GM18517 (cell line): ENCODE measurements at regions not wholly inside any gene's neighbourhood (a gene's known extent, or its start where the extent isn't known, plus 50 kb on each side); places are given as distances from the start of the nearest gene placed in this dataset.

Source experiments
- ATAC-seq: cut with Tn5 transposase; IDR thresholded peaks from one replicate; pipeline ENCODE4 v1.9.1; 2021; ENCODE audit warnings: mild to moderate bottlenecking, moderate library complexity; ENCODE audit not compliant: unreplicated experiment

DNA sequence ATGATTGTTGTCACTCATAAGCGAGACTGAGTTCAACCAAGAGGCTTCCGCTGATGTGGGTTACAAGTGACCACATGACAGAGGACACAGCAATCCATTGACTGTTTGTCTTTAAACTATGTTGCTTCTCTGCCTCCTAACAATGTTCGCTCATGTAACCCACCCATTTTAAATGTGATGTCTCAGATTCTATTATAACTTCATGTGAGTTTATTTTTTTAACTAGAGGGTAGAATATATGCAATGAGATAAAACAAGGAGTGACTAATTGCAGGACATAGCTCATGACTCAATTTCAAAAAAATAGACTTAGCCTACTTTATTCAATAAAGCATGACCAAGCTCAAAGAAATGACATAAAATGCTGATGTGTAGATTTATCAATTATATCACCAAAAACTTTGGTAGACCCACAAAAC, 119.2 kb upstream of the SASH1 start:
- ATAC-seq = no peak

DNA sequence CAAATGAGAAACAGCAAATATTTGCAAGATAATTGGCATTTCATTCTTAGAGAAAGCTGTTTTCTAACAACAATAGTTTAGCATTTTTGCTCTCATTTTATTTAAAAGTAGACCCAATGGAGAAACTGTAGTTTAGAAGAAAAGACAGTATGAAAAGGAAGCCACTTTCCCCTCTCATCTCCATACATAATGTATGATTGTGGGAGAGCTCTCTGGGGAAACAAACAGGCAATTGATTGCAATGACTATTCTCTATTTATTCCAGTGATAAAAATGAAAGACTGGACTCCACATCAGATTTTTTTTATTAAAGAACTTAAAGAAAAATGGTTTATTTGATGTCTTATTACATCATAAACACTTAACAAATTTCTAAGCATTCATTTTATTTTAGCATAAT, 116.8 kb upstream of the SASH1 start:
- no peak for ATAC-seq

DNA sequence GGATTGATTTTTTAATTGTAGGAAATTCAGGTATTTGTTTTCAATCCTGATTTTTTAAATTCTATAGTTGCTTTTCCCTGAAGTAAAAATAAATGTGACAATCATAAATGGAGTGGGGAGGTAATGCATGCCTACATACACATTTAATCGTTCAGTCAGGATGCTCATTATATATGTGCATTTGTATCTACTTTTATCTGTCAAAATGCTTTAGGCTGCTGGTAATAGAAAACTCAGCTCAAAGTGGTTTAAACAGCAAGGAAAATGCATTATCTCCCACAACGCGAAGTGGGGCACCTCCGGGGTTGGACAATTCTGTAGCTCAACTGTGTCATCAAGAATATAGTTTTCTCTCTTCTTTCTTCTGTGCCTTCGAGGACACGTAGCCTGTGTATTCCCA, 116.4 kb upstream of the SASH1 start:
- ATAC-seq = no peak

DNA sequence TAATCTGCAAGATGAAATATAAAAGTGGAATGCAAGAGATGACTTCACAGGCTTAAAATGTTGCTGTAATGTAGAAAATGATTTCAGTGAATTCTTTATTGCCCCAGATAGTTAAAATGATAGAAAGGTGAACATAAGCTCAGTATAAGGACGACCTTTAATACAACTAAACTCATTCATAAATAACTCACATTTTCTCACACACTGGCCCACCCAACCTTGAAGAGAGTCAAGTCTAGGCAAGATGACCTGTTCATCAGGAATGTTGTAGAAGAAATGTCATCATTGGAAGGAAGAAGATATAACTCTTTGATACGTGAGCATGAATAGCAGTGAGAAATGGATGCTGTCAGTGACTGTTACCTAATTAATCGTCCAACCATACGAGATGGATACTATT, 111.1 kb upstream of the SASH1 start:
- ATAC-seq = no peak

DNA sequence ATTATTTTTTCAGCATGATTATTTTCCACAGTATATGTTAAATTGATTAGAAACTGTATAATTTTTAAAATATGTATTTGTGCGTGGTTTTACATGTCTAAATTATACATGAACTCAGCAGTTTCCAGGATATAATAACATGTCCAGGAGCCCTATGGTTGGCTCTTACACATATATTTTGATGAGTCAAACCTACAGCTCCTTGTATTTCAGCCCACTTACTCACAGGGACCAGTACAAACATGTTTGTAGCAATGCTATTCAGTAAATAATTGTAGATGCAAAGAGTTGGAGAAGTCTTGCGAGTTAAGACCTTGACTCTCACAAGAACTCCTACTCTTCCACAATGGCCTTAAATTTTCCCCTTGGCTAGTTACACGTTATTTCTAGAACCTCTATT, 107.2 kb upstream of the SASH1 start:
- no peak for ATAC-seq

DNA sequence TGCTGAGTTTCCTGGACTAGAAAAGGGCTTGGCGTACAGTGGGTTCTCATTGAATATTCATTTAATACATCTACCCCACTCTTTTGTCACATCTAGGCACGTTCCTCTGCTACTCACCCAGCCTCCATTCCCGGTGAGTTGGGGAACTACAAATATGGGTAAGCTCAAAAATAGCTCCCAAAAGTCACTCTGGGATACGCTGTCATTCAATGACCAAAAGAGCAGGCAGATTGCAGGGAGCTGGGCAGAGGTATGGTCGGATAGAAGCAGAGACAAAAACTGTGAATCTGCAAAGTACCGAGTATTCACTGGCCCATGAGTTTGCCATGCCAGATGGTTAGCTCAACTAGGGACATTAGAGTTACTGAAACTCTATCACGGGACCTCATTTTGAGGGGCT, 103.9 kb upstream of the SASH1 start:
- no peak for ATAC-seq

DNA sequence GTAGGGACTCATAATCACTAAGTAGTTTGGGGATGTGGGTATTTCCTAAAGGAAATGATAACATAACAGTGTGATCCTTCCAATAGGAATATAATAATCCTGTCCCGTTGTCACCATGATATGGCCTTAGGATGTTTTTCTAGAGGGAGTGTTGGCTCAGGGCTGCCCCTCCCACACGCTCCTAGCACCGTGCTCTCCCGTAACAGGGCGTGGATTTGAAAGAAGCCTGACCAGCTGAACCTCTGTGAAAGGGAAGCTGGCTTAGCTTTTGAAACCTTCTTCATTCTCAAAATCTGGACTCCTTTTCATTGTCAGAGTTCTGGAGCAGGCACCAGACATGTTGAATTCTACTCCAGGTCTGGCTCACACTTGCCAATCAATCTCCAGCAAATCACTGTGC, 103.4 kb upstream of the SASH1 start:
- ATAC-seq = no peak

DNA sequence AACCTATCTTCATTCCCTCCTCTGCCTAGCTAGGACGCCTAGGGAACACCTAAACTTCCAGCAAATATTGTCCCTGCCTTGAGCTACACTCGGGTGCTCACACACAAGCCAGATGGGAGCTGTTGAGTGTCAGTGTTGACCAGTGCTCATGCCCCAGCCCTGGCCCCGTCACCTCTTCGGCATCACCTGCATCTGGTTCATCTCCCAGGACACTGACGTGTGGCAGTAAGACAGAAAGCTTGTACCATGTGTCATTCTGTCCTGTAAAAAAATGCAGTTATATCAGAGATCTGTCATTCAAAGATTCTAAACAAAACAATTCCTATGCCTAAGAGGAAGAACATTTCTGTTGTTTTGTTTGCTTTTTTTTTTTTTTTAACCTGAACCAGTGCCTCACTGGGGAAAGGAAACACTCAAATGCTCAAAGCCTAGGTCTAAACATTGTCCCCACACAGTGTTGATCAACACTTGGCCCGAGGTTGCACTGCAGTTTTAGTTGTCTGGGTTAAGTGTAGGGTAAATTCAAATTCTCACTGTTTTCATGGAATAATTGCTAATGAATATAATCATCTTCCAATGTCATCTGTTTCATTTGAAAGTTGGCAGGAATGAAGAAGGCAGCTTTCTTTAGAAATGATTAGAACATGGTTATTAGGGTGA, 102.7 kb upstream of the SASH1 start:
- ATAC-seq = no peak

DNA sequence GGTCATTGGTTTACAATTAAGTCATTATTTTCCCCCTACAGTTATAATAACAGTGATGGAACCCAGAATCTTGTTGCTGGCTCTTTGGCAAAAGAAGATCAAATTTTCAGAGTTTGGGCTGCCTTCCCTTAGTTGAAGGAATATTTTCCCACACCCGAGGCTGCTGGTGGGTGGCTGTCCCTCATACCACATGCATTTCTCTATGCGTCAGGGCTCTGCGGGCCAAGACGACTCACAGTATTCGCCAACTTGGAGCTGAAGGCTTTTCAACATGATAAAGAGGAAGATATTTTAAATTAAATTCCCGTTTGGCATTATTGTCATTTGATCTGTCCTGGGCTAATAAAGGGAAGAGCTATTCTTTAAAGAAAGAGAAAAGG, 102.2 kb upstream of the SASH1 start:
- ATAC-seq = no peak

DNA sequence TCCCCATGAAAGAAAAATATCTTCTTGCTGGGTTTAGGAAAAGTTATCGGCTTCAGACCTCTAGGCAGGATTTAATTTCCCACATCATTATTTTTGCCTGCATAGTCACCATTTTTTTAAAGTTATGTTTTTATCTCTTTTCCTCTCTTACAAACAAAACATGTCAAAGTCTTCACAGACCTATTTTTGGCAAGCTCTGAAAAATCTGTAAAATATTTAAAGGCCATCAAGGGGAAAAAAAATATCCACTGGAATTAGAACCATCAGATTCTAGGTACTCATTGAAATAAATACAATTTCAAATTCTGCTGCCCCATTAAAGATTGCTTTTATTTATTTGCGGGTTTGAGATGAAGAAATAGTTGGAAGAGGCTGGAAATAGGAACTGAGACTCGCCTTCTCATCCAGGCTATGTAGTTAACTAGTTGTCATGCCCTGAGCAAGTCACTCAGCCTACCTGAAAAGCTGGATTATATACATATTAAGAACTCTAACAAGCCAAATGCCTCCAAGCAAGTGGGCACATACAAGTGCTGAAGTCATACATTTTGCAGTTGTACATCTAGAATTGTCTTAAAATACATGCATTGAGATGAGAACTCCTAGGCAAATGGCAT, 101.7 kb upstream of the SASH1 start:
- ATAC-seq = no peak

DNA sequence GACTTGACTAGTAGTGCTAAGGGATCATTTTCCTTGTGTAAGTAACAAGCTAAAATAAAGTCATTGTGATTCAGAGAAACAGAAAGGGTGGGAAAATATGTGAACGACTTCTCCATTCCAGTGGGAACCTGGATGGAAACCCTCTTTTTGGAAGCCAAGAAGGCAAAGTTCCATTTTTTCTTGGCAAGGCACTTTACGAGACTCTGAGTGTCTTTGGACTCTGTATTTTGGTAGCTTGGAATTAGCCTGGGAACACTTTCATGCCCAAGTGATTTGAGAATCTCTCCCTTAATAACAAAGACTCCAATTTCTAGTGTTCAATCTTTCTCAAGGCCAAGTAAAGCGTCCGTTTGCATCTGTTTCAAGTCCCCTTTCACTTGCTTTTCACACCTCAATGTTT, 100.5 kb upstream of the SASH1 start:
- ATAC-seq = no peak

DNA sequence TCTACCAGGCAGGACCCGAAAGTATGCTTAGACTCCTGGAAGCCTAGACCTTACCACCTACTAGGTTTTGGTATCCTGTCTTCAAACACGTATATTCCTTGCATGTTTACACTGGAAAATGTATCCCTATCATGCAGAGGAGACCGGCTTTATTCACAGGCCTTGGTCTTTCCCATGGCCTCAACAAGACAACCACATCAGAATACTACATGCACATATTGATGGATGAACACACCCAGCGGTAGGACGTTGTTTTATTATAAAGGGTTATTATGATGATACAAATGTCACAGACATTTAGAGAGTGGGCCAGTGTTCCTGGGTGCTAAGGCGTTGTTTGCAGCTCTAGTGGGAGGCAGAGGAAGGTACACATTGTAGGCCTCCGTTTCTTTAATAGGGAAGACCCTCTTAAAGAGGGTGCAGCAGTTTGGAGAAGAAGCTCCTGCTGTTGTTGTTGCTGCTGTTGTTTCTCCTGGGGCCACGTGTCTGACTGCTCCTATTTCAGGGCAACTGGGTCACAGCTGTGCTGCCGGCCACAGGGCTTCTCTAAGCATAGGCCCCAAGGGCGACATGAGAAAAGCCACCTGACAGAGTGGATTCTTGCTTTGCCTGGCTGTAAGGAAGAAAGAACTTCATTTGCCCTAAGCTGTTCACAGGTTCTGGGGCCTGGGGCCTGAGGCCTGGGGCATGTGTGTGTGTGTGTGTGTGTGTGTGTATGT, 98.3 kb upstream of the SASH1 start:
- no peak for ATAC-seq

DNA sequence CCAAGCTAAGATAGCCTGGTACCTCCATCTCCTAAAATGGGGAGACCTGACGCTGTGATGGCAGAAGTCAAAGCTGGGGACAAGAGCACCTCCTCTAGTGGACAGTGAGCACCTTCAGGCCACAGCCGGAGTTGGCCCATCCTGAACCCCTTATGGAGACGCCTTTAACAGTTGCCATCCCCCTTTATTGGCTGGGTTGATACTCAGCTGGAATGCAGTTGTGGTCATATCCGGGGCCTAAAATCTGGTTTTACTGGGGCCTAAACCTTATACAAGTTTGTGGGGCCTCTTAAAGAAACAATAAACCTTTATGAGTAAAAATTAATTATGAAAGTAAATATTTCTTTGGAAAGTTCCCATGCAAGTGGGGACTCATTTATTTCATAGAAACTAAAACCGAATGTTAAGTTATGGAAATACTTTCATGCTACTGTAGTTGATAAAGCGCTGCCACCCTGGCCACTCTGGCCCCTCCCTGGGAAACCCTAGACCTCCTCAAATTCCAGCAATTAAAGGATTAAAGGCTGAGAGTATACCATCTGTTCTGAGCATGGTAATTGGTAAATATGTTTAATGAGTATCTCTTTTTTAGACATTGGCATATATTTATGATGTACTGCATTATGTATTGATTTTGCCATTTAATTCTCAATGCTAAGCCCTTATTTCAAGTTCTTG, 95.1 kb upstream of the SASH1 start:
- ATAC-seq = no peak

DNA sequence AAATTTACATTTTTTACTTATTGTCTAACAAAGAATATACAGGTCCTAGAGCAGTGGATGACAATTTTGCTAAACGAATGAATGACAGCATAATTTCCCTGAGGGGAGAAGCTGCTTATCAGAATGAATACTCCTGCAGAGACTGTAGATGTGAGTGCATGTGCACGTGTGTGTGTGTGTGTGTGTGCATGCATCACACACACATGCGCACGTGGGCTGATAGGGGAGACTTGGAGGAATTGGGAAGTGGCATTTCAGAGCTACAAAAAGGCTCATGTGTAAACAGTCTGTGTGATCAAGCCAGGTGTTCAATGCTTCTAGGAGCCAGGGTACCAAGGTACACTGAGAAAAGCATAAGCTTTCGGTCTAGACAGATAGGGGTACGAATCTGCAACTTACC, 93.5 kb upstream of the SASH1 start:
- ATAC-seq = no peak

DNA sequence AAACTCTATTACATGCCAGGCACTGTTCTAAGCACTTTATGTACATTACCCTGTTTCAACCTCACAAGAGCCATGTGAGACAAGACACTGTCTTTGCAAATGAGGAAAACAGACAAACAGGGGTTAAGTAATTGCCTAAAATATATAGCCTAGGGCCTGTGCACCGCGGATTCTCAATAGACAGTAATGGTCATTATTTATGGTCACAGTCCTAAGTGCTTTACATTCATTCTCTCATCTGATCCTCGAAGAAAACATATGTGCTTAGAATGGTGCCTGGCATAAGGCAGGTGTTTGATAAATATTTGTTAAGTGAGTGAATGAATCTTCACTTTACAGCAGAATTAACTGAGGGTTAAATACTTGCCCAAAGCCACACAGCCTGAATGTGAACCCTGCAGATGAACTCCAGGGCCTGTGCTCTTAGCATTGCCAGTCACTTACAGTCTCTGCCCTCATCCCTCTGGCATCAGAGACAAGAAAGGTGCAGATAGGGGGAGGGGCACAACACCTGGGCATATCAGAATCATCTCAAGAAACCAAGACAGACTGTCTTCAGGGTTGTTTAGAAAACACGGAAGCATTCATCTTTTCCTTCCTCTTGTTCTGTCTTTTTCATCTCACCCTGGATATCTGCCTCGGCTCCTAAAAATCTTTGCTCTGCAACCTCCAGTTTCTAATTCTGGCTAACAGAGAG, 92.8 kb upstream of the SASH1 start:
- no peak for ATAC-seq

DNA sequence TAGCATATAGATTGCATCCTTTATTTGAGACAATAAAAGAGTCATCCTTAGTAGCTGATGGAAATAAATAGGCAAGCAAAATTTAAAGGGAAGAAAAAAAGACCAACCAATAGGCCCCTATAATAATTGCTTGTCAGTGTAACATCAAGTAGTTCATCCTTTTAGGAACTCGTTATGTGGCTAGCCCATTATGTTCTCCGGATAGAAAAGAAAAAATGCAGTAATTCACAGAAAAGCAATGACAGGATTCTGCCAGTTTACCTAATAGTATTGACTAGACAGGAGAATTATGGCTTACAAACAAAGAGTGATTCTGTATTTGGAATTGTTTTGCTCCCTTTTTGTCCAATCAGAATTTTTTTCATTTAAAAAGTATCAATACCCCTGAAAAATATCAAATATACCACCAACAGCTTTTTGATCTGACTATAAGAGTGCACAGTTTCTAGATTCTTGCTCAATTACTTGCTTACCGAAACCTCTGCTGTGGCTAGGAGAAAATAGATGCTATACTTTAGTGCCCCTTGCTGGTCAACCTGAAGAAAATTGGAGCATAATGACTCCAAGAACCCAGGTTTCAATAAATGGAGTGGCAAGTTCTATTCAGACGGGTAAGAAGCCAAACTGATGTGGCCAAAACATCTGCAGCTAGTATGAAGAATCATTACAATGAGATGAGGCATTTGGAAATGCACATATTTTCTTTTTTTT, 91.5 kb upstream of the SASH1 start:
- no peak for ATAC-seq

DNA sequence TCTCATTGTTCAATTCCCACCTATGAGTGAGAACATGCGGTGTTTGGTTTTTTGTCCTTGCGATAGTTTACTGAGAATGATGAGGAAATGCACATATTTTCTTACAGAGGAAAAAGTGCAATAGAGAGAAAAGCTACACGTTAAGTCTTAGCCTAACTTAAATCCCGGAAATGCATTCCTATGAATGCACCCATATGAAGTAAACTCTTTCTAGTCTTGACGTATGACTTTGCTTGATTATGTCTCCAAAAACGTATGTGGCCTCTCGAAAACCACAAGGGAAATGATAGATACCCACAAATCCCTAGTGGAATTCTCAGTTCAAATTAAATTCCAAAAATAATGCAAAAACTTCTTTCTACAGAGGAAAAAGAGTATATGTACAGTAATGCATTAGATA, 90.7 kb upstream of the SASH1 start:
- ATAC-seq = no peak

DNA sequence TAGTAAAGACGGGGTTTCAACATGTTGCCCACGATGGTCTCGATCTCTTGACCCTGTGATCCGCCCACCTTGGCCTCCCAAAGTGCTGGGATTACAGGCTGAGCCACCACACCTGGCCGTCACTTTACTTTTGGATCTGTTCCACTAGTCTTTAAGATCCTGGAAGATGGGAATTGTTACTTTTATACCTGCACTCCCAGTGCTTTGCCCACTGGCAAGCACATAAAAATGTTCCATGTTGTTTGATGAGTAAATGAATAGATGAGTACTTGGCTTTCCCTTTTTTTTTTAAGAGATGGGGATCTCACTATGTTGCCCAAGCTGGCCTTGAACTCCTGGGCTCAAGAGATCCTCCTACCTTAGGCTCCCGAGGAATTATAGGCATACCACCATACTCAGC, 84.8 kb upstream of the SASH1 start:
- no peak for ATAC-seq

DNA sequence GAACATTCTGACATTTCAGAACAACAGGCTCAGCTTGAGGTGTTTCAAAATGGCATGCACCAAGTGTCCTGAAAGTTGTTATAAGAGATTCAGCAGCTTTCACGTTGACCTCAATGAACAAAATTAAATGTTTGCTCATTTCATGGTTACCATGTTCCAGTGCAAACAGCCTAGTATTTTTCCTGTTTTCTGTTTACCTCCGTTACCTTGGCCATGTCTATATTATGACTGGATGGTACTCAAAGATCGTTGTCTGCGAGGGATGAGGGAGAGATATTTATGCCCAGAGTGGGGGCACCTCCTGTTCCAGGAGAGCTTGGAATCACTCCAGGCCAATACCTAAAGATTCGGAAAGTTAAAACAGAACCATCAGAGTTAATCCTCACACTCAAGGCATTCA, 83.8 kb upstream of the SASH1 start:
- ATAC-seq = no peak

DNA sequence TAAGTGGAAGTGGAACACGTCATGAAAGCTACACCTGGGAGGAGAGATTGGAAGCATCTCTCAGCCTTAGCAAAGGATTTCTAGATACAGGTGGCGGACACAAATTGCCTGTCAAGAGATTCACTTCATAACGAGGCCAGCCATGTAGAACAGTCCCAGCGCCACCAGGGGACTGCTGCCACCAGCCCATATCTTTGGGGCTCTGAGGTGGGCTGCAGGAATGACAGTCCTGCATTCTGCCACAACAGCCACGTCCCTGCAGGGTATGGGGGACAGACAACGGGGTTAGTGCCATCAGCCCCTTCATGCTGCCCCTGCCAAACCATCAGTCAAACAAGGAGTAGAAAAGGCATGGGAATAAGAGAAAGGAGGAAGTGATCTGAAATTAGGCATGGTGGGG, 81.2 kb upstream of the SASH1 start:
- no peak for ATAC-seq

DNA sequence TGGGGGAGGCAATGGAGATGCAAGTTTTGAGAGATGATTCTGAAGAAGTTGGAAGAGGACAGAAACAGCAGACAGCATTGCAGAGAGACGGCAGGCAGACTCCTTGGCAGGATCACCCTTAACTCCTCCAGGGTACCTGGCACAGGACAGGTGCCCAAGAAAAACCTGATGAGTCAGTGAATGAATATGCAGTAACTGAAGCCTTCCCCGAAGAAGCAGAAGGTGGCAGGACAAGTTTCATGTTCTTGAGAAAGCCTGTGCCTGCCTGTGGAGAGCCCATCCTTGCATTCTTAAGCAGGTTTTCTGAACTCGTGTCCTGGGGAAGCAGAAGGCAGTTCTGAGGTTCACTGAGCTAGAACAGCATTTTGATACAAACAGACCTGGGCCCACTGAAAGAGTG, 79.6 kb upstream of the SASH1 start:
- ATAC-seq = no peak
